Choroid plexus epithelial cell (primary cell): ENCODE measurements at regions not wholly inside any gene's neighbourhood (a gene's known extent, or its start where the extent isn't known, plus 50 kb on each side); places are given as distances from the start of the nearest gene placed in this dataset.

Experiments used
- DNase-seq: peaks from one replicate; pipeline ENCODE4 v3.0.0-alpha.2; 2010; ENCODE audit warnings: low read depth
- H3K4me3 ChIP-seq: 2 replicates; pipeline ENCODE4 v1.5.1; 2011; ENCODE audit warnings: low read depth, mild to moderate bottlenecking, control low read depth, low read length, moderate library complexity
- CTCF ChIP-seq: conservative IDR thresholded peaks from 2 replicates; pipeline ENCODE4 v1.5.1; 2011; ENCODE audit warnings: low read depth, mild to moderate bottlenecking, control low read depth, inconsistent platforms, low read length, moderate library complexity

- no peak for TF ChIP-seq CTCF
- no peak overlapping the region for H3K4me3 ChIP-seq
- no peak for DNase-seq
Measured at GRCh38 chr3:112736805-112737566, 96.0 kb upstream of the CCDC80 start.

- H3K4me3 ChIP-seq: no peak overlapping the region
- TF ChIP-seq CTCF: no peak
- no peak for DNase-seq
Measured at GRCh38 chr3:112736386-112736785, 95.4 kb upstream of the CCDC80 start.

GRCh38 chr3:112735926-112736325 is 95.0 kb upstream of the CCDC80 start:
- no peak for TF ChIP-seq CTCF
- DNase-seq: no peak

GRCh38 chr3:112734736-112735350 is 93.9 kb upstream of the CCDC80 start:
- H3K4me3 ChIP-seq: no peak overlapping the region
- peak; percentile 90 for DNase-seq
- TF ChIP-seq CTCF: peak; percentile 87

More at GRCh38 chr3:112735926-112736325, 95.0 kb upstream of the CCDC80 start:
- H3K4me3 ChIP-seq: no peak overlapping the region

GRCh38 chr3:112734171-112734570 is 93.2 kb upstream of the CCDC80 start:
- TF ChIP-seq CTCF: no peak
- no peak overlapping the region for H3K4me3 ChIP-seq
- DNase-seq: peak; percentile 46

GRCh38 chr3:112730210-112730609 is 89.3 kb upstream of the CCDC80 start:
- TF ChIP-seq CTCF: peak; percentile 55
- H3K4me3 ChIP-seq: no peak overlapping the region
- DNase-seq: peak; percentile 51

GRCh38 chr3:112721231-112721630 is 80.3 kb upstream of the CCDC80 start:
- no peak for DNase-seq
- H3K4me3 ChIP-seq: no peak overlapping the region
- no peak for TF ChIP-seq CTCF
